SHP77 treated with DMSO at 0.1 percent for 48 hours (cell line): ENCODE measurements at regions not wholly inside any gene's neighbourhood (a gene's known extent, or its start where the extent isn't known, plus 50 kb on each side); places are given as distances from the start of the nearest gene placed in this dataset.

Experiments
- DNase-seq: peaks from one replicate; lab custom pipeline; 2025; lab: John Stamatoyannopoulos, UW

DNA sequence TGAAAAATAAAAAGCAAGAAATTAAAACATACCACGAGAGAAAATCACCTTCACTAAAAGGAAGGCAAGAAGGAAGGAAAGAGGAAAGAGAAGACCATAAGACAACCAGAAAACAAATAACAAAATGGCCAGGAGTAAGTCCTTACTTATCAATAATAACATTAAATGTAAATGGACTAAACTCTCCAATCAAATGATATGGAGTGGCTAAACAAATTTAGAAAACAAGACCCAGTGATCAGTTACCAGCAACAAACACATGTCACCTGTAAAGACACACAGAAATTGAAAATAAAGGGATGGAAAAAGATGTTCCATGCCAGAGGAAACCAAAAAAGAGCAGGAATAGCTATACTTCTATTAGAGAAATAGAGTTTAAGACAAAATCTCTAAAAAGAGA lies 85.0 kb upstream of the SLC38A4 start:
- DNase-seq: no peak

DNA sequence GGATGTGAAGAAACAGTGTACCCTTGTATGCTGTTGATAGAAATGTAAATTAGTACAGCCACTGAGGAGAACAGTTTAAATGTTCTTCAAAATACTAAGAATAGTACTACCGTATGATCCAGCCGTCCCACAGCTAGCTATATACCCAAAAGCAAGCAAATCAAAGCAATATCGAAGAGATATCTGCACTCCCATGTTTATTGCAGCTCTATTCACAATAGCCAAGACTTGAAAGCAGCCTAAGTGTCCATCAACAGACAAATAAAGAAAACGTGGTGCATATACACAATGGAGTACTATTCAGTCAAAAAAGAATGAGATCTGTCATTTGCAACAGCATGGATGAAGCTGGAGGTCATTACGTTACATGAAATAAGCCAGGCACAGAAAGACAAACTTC lies 88.5 kb upstream of the SLC38A4 start:
- no peak for DNase-seq

DNA sequence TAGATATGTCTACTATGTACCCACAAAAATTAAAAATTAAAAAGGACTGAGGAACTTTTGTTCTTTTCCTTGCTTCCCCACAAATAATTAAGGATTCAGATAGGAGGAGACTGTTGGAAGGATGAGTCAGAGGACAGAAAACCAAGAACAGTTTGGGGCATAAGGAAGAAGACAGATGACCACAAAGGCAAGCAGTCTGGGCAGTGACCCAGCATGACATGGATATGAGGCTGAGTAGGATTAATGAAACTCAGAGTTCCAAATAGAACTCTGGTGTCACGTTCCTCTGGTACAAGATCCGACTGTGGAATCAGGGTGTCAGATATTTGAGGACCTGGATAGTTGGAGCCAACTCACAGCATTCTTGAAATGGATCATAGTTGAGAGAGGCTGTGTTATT lies 89.3 kb upstream of the SLC38A4 start:
- DNase-seq: no peak

DNA sequence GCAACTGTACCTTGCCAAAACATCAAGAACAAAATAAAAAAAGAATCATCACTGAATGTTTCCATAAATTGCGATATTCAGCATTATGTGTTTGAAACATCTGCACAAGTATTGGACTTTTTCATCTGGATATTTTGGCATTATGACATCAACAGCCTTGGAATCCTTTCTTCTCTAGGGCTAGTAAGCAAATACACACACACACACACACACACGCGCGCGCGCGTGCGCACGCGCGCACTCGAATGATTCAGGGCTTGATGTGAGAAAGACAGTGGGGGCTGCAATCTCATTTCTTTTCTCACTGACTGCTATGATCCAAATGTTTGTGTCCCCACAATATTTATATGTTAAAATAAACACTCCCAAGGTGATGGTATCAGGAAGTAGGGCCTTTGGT lies 90.0 kb upstream of the SLC38A4 start:
- no peak for DNase-seq

DNA sequence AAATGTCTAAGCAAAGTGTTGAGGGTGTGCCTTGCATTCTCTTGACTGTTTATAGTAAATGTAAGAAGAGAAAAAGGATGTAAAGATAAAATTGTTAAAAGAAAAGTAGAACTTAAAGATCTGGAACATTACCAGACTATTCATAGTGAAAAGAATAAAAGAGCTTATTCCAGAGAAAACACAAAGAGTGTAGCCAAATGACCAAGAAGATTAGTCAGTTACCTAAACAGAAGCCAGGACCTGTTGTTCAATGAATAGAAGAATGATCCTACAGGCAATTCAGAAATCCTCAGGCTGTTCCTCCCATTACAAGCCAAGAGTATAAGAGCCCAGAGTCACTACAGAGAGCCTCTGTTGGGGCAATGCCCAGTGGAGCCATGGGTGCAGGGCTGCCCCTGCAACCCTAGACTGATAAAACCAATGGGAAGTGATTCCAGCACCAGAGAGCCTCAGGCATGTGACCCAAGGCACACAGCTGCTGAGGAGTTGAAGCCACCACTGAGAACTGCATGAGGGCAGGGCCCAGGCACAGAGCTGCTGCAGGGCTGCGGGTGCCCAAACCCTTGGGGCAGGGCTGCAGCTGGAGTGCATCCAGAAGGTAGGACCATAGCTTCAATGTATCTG lies 91.1 kb upstream of the SLC38A4 start:
- DNase-seq: no peak

DNA sequence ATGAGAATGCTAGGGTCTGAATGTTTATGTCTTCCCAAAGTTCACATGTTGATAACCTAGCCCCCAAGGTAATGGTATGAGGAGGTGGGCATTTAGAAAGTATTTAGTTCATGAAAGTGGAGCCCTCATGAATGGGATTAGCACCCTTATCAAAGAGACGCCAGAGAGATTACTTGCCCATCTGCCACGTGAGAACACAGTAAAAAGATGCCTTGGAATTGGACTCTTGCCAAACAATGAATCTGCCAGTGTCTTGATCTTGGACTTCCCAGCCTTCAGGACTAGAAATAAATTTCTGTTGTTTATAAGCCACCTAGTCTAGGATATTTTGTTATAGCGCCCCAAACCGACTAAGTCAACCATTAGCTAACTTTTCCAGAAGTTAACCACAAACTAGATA lies 92.0 kb upstream of the SLC38A4 start:
- DNase-seq: no peak

DNA sequence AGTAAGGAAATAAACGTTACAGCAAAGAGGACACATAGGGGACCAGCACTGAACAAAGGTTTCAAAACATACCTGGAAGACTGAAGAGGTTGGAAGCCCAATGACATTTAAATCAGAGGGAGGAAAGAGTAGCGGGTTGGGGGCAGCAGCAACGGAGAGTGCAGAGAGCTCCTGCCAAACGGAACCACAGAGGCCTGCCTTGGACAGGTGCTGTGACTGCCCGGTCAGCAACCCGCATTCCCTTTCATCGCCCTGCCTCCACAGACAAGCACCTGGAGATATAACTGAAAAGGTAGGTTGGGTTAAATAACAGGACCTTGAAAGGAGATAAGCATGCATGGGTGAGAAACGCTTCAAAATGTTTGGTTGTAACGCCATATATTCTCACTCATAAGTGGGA lies 92.8 kb upstream of the SLC38A4 start:
- no peak for DNase-seq

DNA sequence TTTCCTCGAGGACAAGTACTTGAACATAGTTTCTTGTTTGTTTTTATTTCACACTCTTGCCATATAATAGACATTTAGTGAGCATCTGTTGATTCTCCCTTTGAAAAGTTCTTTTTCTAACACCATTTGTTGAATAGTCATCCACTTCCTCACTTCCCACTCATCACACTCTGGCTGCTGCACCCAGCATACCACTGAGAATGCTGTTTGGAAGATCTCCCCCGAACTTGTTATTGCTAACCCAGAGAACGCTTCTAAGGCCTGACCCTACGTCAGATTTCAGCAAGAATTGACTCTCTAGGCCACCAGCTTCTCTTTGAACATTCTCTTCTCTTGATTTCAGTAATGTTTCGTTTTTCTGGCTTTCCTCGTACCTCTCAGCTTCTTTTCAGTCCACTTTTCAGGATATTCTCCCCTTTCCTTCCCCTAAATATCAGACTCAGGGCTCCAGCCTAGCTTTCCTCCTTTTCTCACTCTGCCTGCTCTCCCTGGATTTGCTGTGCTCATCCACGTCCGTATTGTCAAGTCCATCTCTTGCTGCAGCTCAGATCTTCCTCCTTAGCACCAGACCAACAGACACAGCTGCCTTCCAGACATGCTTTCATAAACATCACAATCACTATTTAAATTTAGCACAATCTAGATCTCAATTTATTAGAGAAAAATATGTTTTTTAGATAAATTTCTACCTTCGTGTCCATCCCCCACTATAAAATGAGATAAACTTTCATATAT lies 94.0 kb upstream of the SLC38A4 start:
- DNase-seq: no peak

DNA sequence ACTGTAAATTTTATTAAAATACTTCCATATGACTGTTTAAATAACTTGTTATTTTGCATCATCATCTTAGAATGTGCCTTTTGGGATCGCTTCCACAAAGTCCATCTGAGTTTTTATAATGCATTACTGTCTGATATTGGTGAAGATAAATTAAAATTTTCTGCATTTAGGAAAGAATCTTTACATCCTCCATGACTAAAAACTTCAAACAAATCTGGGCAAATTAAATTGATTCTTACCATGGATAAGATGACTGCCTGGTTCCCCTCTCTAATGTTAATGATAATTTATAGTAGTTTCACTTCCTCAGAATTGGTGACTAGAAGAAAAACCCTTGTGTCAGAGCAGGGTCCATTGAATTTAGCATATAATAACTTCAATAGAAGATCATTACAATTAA lies 94.7 kb upstream of the SLC38A4 start:
- no peak for DNase-seq

DNA sequence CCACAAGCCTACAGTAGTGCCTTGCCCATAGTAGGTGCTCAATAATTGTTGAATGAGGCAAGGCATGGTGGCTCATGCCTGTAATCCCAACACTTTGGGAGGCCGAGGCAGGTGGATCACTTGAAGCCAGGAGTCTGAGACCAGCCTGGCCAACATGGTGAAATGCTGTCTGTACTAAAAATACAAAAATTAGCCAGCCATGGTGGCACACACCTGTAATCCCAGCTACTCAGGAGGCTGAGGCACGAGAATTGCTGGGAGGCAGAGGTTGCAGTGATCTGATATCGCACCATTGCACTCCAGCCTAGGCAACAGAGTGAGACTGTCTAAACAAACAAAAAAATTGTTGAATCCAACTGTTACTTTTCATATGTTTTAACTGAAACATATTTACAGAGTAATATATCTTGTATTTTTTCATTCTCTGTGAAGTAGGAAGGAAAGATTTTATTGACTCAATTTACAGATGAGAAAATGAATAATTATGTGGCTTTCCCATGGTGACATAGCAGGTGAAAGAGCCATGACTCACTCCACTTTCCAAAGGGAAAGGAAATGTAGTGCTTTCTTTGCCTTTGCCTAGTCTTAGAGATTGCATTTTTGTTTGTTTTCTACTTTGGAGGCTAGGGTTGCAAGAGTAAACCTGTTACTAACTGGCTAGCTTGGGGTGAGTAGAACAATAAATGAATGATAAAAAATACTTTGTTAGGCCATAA lies 95.4 kb upstream of the SLC38A4 start:
- DNase-seq: no peak

DNA sequence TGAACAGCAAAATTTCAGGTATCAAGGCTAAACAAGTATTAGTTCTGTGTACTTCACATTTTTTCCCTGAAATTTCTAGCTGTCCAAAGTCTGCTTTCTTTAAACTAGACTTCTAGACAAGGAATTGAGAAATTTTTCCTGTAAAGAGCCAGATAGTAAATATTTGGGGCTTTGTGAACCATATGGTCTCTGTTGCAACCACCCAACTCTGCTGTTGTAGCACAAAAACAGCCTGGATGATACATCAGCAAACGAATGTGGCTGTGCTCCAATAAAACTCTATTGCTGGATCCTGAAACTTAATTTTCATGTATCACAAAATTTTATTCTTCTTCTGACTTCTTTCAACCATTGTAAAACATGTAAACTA lies 96.0 kb upstream of the SLC38A4 start:
- no peak for DNase-seq

DNA sequence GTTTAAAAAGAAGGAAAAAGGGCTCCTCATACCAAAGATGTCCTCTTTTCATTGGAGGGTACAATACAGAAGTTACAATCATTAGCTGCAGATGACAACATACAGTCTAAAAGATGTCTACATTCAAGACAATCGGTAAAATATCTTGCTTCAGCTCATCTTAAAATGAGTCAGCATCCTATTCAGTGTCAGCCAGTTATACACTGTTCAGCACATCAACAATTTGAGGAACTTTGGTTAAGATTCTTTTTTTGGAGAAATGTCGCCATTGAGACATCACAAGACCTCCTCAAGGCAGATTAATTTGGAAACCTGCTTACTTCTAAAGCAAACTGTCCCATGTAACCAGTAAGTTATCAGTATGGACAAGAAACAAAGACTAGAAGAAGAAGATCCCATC lies 100.7 kb upstream of the SLC38A4 start:
- DNase-seq: no peak

DNA sequence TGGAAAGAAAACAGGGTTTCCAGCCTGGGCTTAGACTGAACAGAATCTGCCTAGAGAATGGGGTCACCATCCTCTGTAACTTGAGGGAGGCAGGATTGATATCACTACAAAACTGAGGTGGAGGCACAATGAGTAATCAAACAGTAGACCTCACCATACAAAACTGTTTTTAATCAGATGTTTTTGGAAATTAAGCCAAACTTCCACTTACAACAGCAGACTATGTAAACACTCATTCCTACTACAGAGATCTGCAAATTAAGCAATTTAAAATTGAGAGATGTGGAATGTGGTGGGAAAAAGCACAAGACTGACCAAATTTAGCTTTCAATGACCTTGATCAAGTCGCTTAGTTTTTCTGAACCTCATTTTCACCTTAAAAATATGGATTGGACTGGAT lies 104.3 kb upstream of the SLC38A4 start:
- DNase-seq: no peak

DNA sequence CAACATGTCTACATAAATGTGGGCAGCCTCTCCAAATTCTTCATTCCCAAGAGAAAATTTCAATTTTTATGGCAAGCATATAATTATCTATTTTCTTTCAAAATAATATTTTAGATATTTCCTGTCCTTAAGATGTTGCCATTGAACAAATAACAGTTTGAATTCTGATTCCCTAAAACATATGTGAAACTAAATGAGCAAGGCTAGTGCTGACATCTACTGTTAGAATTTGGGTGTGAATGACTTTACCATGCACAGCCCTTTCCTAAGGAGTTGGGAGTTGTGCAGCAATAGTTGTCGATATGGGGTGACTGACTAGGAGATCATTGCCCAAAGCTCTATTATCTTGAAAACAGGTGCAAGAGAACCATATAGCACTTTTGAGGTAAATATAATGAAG lies 108.2 kb upstream of the SLC38A4 start:
- no peak for DNase-seq

DNA sequence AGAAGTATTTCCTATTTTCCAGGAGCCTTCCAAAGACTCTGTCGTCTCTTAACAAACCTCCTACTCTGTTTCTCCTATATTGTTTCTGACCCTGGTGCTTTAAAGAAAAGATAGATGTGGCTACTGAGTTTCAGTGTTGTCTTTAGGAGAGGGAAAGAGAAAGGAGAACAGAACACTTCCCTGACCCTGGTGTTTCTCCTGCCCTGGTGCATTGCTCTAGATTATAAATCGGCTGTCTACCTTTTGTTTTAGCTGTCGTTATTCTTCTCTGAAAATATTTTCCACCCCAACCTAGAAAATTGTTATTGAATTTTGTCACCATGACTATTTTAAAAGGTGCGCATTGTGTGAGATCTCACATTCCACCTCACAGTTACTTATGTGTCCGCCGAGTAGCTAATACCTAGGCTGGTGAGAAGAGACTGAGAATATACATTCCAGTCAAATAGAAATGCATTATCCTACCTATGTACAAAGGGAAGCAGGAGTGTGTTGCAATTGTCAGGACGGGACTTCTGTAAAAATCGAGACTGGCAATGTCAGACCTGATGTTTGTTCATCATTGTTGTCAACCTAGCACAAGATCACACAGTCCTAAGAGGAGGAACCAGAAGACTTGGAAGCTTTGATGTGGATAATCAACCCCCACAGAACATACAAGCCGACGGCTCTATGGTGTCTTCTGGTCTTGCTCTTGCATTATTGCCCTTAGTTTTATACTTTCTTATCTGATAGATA lies 108.7 kb upstream of the SLC38A4 start:
- no peak for DNase-seq

DNA sequence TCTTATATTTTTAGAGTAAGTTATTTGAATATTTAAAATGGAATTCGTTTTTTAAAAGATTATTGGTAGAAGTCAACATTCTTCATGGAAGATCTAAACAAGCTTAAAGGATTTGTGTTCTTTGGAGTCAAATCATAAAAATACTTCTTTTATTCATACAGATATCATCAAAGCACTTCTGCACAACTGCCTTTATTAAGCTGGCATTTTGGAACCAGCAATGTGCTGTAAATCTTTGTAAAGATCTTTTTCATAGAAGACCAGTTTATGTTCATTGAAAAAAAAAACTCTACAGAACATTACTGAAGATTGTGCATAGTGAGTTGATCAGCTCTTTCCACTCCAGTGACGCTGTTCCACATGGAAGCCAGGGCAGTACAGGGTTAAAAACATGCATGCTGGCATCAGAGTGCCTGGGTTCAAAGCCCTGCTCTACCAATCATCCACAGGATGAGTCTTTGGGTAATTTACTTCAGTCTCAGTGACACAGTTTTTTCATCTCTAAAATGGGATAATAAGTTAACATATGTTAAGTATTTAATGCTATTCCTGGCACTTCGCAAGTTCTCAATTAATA lies 109.6 kb upstream of the SLC38A4 start:
- no peak for DNase-seq

DNA sequence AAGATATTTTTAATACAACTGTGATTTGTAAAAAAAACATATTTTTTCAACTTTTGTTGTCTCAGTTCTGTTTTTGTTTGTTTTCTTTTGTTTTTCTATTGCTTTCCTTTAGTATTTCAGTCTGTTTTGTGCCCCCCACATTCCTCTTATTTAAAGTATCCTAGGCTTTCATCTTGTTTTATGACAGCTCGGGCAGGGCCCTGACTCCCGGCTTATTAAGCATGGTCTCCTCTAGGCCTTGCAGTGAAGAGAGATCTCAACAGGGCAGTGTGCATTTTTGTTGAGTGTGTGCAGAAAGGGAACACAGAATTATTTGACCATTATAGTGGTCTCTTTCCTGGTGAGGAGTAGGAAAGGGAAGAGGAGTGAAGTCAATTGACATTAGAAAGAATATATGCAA lies 110.2 kb upstream of the SLC38A4 start:
- DNase-seq: no peak

DNA sequence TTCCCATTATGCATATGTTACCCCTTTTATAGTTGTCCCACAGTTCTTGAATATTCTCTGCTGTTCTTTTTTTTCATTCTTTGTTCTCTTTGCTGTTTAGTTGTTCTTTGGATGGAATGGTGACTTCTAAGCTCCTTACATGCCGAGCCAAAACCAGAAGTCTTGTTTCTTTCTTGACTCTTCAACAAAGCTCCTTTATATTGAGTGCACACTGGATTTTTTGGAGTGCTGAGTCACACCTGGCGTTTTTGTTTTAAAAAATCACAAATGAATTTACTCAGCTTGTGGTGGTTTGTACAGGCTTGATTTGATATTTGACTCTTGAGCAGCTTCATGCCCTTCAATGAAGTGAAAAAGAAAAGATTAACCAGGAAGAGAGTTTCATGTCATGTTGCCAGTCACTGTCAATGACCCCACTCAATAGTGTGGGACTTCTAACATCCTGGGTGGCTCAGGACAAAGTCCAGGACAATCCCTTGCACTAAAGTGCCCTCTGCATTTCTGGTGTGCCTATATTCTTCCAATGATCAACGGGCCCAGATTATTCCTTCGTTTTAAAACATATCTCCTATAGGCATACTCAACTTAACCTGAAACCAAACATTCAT lies 112.4 kb upstream of the SLC38A4 start:
- no peak for DNase-seq

DNA sequence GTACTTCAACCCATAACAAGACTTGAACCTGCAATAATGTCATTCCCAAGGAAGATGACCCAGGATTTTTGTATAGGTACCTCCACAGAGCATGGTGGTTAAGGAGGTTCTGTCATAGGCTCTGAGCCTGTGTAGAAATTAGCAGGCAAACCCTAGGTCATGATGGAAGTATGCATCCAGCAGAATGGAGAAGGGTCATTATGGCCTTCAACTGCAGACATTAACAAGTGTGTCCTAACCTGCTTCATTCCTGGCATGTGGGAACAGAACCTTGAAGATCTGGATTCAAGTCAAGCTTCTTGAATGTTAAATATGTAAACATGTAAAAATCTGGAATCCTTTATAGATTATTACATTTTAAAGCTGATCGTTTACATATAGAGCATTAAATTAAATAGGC lies 116.2 kb upstream of the SLC38A4 start:
- no peak for DNase-seq

DNA sequence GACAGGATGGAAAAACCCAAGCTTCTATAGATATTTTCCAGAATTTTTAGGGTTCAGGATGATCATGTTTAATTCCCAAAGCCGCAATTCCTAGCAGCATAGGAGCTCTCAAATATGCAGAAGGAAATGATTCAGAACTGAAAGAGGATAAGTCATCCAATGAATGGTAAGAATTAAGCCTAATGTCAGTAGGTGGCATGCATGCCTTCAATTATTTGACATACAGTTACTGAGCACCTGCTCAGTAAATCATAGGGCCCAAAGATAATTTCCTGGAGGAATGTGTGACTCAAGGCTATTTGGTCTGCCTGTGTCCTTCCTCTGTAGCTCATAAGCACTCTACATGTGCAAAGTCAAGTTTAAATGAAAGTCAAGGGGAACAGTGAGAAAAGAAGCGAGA lies 116.8 kb upstream of the SLC38A4 start:
- DNase-seq: no peak

DNA sequence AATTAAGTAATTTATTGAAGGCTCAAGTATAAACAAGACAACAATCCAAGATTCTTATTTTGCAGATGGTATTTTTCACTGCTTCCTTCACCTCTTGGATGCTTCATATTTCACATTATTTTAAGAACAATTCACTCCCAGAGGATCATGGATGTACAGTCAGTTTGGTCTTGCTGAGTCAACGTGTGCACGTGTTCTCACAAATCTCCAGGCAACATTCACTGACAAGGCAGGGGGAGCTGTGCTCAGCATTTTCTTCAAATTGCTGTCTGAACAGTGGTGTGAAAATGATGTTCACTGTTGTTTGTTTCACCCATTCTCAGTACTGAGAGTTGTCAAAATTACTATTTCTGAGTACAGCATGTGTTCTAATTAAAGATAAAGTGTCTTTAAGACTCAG lies 118.3 kb upstream of the SLC38A4 start:
- no peak for DNase-seq

DNA sequence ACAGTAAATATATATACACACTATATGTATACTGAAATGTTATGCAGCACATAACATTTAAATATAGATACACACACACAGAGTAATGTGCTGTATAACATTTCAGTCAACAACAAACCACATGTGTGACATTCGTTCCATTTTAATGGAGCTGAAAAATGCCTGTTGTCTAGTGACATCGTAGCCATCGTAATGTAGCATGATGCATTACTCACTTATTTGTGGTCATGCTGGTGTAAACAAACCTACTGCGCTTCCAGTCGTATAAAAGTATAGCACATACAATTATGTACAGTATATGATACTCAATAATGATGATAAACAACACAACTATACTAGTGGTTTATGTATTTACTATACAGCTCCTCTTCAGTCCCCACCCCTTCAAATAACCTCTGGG lies 119.0 kb upstream of the SLC38A4 start:
- no peak for DNase-seq
